HK-2 (cell line): ENCODE measurements at regions not wholly inside any gene's neighbourhood (a gene's known extent, or its start where the extent isn't known, plus 50 kb on each side); places are given as distances from the start of the nearest gene placed in this dataset.

ENCODE experiments used
- DNase-seq: peaks from one replicate; pipeline ENCODE4 v3.0.0-alpha.2; 2018; ENCODE audit not compliant: unreplicated experiment

DNA sequence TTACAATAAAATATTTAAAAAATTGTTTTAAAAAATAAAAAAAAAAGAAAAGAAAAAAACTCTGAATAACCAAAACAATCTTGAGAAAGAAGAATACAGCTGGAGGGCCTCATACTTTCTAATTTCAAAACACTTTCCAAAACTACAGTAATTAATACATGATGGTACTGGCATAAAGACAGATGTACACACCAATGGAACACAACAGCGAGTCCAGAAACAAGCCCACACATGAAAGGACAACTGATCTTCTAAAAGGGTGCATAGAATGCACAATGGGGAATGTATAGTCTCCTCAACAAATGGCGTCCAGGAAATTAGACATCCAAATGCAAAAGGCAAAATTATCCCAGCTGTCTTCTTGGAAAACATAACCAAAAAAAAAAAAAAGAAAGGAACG, 99.6 kb downstream of the LURAP1L start:
- no peak for DNase-seq

DNA sequence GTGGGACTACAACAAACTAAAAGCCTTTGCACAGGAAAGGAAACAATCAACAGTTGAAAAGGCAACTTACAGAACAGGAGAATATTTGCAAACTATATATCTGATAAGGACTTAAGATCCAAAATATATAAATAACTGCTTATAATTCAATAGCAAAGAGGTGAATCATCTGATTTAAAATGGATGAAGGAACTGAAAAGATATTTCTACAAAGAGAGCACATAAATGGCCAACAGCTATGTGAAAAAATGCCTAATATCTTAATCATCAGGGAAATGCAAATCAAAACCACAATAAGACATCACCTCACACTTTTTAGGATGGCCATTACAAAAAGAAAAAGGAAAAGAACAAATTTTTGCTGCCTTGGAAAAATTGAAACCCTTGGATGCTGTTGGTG, 100.4 kb downstream of the LURAP1L start:
- no peak for DNase-seq

DNA sequence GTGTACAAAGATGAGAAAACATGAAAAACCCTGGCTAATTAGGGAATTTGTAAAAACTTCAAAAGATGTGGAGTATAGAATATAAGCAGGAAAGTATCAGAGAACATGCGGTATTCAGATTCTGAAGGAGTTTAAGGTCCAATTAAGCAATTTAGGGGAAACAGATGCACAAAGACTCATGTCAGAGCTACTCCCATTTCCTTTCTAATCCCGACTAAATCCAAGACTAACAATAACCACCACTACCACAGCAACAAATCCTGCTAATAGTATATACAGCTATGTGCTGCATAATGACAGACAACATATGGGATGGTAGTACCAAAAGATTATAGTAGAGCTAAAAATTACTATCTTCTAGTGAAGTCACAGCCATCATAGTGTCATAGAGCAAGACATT, 102.1 kb downstream of the LURAP1L start:
- DNase-seq = no peak

DNA sequence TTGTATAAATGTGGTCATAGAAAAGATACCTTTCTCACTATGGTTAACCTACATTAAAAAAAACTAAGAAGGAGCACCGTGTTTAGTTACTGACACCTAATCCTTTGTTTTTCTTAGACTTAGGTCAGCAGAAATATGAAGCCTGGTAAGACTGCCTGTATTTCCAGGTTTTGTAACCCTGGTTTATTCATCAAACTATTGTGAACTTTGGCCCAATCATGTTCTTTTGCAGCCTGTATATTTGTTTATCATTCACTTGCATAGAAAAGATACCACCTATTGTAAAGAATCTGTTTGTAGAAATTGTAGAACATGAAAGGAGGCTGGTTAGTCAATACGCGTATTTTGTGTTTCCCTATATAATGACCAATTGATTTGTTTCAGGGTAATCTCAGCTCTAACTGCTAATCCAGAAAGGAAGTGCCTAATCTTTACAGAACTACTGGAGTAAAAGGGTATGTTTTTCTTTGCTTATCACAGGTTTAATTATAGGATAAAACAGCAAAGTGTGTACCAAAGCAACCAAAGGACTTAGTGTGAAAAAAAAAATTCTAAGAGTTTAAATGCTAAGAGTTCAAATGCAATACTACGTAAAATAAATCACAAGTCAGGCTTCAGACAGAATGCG, 103.6 kb downstream of the LURAP1L start:
- DNase-seq = no peak

DNA sequence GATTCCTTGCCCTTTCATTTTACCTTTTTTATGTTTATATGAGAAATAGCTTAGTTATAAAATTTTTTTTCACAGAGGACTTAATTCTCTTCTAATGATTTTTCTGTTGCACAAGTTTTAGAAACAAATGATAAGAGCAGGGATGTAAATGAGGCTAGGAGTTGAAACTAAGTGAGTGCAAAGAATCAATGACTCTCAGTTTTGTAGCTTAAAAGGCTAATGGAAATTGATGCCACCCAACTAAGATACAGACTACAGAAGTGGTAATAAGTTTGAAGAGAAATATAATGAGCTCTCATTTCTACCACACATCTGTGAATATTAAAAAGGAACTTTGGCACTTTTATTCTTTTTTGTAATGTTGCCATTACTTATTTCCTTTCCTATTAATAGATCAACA, 105.1 kb downstream of the LURAP1L start:
- DNase-seq = no peak

DNA sequence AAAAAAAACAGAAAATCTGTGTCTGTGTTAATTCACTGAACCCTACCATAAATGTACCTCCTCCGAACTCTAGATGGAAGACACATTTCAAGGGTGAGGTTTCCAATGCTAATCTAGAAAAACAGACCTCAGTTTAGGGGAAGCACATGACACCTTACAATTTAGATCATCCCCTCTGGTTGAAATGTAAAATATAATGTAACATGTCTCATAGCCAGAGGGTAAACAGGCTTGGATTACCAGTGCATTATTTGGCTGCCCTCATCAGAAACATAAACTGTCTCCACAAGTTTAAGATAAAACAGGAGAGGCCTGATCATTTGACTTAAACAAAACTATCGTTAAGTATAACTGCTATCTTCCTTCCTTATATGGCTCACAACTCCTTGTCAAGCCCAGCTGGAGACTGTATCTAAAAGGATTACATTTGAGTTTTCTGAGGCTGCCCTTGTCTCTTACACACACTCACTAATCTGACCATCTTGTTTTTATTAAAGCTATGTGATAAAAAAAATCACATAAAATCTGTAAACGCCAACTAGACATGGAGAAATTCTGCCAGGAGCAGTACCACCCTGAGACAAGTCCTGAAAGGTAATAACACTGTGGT, 105.7 kb downstream of the LURAP1L start:
- no peak for DNase-seq

DNA sequence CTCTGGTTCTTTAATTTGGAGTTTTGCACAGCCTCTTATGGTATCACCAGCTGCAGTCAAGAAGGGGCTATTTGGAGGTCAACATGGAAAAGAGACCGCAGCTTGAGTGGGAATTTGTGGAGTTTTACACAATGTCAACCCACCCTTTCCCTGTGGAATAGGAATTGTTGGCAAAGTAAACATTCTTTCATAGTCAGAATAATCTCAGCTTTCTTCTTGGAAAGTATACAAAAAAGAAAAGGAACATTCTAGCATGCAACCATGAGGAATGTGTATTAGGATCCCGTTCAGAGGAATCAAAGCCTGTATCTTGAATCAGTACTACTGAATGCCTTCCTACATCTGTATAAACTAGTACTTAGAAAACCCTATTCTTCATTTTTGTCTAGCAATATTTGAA, 107.6 kb downstream of the LURAP1L start:
- DNase-seq = no peak

DNA sequence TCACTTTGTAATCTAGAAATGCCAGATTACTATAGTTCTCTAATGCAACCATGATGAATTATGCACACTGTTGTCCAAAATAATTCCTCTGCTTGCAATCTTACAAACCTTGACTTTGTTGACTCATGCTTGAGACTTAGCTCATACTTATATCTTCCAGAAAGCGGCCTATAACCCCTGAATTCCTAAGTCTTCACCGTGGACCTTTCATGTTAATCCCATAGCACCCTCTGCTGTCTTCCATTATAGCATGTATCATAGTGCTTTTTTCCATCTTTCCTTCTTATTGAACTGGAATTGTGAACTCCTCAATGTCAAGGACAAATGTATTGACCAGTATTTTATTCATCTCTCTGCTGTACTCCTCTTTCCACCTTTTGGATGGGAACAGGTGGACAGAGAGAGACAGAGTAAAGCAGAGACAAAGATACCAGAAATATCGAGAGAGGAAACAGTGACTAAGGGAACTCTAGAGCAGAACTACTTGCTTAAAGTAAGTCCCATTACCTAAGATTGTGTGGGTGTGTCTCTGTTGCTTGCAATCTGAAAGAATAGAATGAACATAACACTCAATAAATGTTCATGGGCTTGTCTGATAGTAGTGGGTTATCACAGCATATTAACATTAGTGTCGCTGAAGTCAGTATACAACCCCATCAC, 110.0 kb downstream of the LURAP1L start:
- no peak for DNase-seq

DNA sequence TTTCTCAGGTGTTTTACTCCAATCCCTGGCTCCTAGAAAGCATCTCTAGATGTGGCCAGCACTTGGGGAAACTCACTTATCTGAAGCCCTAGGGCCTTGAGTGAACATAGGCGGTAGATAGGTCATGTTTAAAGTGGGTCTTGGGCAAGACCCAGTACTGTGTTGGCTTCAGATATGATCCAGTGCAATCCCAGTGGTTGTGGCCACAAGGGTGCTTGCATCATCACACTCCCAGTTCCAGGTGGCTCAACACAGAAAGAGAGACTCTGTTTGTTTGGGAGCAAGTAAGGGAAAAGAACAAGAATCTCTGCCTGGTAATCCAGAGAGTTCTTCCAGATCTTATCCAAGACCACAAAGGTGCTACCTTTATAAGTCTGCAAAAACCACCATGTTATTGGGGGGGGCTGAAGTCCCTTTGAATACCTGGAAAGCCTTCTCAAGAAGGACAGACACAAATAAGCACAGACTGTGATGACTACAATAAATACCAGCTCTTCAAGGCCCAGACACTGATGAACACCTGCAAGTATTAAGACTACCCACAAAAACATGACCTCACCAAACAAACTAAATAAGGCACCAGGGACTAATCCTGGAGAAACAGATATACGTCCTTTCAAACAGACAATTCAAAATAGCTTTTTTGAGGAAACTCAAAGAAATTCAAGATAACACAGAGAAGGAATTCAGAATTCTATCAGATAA, 114.7 kb downstream of the LURAP1L start:
- DNase-seq = no peak

DNA sequence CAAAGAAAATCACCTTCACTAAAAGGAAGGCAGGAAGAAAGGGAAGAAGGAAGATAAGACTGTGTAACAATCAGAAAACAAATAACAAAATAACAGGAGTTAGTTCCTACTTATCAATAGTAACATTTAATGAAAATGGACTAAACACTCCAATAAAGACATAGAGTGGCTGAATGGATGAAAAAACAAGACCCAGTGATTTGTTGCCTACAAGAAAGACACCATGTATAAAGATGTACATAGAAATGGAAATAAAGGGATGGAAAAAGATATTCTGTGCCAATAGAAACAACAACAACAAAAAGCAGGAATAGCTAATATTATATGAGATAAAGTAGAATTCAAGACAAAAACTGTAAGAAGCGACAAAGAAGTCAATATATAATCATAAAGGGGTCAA, 116.8 kb downstream of the LURAP1L start:
- no peak for DNase-seq

DNA sequence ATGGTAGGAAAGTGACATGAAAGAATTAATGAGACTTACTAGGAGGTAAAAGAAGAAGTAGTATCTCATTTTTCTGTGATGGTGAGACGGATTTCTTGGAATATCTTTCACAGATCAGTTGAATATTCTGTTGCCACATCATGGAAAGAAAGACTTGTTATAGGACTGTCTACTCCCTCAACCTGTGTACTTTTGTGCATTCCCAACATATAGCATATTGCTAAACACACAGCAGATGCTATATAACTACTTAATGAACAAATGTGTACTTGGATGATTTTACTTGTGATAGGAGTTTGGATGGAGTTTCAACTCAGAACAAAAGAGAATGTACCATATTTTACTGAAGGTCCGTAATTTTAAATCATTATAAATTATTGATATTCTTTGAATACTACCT, 128.5 kb downstream of the LURAP1L start:
- DNase-seq = no peak

DNA sequence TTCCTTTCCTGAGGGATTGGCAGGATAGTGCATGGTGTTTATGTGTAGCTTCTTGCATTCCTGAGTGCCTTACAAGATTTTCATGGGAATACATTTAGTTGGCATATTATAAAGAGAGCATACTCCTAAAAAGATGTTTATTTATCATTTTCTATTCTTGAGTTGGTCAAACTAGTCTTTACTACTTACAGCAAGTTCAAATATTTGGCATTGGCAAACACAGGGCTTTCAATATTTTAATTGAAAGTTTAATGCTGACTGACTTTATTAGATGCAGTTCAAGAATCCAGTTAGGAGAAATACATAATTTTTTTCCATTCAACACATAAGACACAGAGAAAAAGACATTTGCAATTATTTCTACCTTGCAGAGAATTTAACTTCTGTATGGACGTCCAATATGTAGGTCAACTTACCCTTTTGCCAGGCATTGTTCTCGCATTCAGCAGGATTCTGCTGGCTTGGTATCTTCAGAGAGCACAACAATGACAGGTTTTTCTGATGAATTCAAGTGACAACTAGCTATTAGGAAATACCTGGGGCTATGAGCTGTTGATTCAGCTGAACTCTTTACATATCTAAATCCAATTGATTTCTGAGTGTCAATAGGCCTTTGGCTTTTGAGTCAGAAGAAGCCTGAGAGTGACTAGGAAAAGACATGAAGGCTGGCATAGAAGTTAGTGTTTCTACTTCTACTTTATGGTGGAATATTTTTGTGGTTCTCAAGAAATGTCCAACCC, 129.6 kb downstream of the LURAP1L start:
- no peak for DNase-seq

DNA sequence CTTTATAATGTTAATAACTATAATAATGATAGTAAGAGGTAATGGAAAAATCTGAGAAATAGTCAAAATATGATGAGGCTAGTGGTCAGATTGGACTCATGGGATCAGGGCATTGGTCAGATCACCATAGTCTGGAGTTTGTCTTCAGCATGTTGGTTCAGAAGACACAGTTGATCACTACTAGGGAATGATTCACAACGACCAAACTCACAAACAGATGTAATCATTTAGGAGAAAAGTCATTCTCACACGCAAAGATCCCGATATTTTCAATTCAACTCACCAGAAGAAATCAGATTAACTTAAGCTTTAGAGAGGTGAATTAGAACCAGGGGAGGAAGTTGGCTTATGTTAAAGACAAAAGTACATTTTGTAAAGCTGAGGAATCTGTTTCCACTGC, 131.8 kb downstream of the LURAP1L start:
- DNase-seq = no peak

DNA sequence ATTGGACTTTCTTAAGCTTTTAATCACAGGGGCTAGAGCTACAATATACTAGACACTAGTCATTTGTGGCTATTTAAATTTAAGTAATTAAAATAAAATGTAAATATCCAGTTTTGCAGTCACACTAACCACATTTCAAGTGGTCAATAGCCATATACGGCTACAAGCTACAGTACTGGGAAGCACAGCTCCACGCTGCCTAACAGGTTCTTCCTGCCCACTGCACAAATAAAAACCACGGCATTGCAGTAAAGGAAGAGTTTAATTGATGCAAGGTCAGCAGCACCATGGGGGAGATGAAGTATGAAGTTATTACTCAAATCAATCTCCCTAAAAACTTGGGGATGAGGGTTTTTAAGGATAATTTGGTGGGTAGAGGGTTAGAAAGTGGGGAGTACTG, 134.1 kb downstream of the LURAP1L start:
- no peak for DNase-seq

DNA sequence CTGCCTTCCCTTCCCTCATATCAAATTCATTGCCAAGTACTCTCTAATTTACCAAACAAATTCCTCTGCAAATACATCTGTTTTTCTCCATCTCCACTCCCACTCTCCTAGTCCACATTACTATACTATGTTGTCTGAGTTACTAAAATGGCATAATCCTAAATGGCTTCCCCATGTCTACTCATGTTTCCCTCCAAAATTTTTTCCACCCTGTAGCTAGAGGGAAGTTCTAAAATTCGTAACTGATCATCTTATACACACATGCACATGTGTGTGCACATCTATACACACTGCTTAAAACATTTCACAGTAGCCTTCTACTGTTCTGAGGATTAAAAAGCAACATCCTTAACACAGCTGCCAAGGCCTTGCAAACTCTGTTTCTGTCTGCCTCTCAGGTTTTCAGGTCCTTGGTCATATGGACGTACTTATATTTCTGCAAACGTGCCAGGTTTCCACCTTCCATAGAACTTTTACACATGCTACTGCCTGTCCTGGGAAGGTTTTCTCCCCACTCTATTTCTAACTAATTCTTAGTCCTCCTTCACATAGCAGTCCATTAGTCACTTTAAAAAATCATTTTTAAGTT, 140.6 kb downstream of the LURAP1L start:
- no peak for DNase-seq

DNA sequence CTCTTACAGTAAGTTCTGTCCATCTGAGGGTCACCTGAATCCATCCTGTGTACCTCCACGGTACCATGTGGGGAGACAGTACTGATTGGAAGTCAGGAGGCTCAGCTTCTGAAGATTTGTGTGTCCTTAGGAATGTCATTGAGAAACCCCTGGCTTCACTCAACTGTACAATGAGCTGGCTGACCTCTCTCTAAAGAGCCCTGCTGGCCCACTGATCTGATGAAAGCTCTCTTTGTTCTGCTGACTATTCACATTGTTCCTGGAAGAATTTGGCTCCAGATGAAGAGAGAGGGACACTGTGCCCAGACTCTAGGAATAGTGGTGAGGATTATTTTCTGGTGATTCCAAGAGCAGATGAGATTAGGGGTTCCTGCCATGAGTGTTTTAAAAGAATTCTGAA, 141.2 kb downstream of the LURAP1L start:
- no peak for DNase-seq

DNA sequence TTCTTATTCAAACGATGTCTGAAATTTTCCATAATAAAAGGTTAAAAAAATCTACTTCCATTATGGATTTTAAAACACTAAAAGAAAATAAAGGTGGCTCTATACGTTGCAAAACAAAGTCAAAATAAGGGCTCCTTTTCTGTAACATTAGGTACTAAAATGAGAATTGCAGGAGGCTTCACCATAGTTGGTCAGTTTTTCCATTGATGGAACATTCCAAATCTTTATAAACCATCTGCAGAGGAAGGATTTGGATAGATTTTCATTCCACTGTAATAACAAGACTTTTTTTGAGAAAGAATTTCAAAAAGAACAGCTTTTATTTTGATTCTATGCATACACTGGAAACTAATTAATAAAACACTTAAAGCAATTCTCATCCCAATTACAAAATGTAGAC, 145.6 kb downstream of the LURAP1L start:
- DNase-seq = no peak

DNA sequence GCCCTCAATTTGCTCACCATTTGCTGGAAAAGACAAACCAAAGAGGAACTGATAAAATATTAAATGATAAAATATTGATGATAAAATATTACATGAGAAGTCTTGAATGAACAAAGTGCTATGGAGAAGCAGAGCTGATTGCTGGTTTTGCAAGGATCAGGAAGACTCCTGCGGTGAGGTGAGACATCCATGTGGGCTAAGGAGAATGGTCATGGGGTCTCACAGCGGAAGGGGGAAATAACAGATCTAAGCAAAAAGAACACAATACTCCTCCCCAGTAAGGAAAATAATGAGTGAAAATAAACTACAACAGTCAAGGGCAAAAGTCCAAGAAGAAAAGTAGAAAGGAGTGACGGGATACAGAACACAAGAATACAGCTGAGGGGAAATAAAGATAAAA, 146.8 kb downstream of the LURAP1L start:
- no peak for DNase-seq

DNA sequence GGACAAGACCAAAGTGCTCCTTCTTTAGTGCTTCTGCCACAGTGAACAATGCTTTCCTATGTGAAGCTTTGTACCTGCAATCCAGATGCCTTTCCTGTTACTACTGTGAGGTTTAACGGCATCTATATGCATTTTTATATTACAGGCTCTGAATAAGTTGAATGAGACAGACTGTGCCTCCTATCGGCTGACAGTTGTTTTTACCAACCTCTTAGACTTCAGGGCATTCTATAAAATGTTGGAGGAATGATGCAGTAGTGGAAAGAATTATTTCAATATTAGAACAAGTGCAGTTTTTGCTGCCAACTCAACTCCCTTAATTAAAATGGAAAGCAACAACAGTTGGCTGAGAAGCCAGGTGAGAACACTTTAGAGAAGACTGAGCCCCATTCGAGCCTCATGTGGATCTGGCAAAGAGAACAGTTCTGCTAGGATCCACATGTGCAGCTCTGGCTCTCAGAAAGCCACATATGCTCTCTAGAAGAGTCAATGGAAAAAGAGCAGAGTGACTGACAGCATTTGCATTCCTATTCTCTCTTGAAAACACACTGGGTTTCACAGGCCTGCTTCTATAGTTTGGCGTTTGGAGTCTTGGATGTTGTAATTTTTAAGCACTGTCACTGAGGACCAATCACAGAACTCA, 147.5 kb downstream of the LURAP1L start:
- DNase-seq = no peak

DNA sequence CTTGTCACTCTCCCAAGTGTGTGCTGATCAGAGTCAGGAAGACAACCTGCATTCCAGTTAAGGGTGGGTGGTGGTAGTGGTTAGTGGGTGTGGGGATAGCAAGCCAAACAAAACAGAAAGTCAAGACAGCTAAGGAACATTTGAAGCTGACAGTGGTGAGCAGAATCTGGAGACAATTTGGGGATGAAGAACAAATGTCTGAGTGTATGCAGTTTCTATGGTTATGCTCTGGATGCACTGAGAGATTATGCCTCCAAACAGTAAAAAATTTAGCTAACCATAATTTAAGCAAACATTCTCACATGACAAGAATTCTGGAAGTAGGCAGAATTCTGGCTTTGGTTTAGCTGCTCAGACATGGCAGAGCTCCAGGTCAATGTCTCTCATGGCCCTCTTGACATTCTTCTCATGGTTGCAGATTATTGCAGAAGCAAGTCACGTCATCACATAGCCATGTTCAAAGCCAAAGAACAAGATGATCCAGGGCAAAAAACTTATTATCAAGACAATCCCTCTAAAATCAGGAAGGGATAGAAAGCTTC, 148.7 kb downstream of the LURAP1L start:
- DNase-seq = no peak

DNA sequence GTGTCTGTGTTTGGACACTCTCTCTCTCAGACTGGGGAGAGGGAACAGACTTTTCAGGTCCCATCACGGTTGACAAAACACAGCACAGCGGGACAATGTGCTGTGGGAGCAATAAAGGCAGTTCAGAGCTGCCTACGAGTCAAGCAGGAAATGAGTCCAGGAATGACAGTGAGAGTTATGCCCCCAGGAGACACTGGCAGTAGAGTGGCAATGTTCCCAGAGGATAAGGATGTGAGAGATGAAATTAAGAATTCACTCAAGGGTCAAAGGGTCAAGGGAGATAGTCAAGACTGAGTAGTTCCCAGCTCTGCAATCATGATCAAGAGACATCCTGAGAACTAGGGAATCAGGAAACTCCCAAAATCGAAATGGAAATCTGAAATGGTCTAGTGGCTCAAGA, 156.1 kb downstream of the LURAP1L start:
- DNase-seq = no peak
